ENCODE measurements at regions not wholly inside any gene's neighbourhood (a gene's known extent, or its start where the extent isn't known, plus 50 kb on each side); places are given as distances from the start of the nearest gene placed in this dataset.

GRCh38 chr20:4606051-4606450 is 80.2 kb upstream of the PRNP start:
- Mint-ChIP-seq H3K27me3 (peaks cover 19% of the 10 kb centered on the region), H3K9me3 (ENCODE audit: insufficient read depth) (no peaks in the 10 kb centered on the region), H3K4me1 (peaks cover 12% of the 10 kb centered on the region), H3K27ac (no peak overlapping the region), H3K4me3 (no peak overlapping the region)
- Histone ChIP-seq H2AFZ (ENCODE audit: insufficient read depth, low read depth, low read length, poor library complexity, severe bottlenecking) (no peak overlapping the region), H3K4me3 (ENCODE audit: control extremely low read depth in 1 of 5, extremely low read depth in 1 of 5, insufficient read depth in 1 of 5, low read depth in 2 of 5, low read length in 4 of 5) (no peak overlapping the region), H3K9ac (ENCODE audit: low read length) (no peak overlapping the region), H3K9me3 (ENCODE audit: control extremely low read depth in 1 of 3, control insufficient read depth in 2 of 3, insufficient read depth in 1 of 3, low read length in 2 of 3) (no peaks in the 10 kb centered on the region), H3K4me1 (ENCODE audit: control insufficient read depth in 2 of 2, insufficient read depth in 2 of 2, low read length in 2 of 2) (peaks cover 5 to 7% of the 10 kb centered on the region in 2 donors), H3K4me2 (replicated peaks; ENCODE audit: low read depth, low read length, poor library complexity, severe bottlenecking) (no peak overlapping the region), H3K36me3 (replicated peaks in 1 of 2; ENCODE audit: control extremely low read depth in 1 of 2, control insufficient read depth in 1 of 2, extremely low read depth in 1 of 2, insufficient read depth in 2 of 2, low read length in 1 of 2) (no peaks in the 10 kb centered on the region), H3K27me3 (replicated peaks in 1 of 4; ENCODE audit: control extremely low read depth in 1 of 4, control insufficient read depth in 3 of 4, insufficient read depth in 4 of 4, low read length in 3 of 4) (peaks cover 0 to 19% (median 0%) of the 10 kb centered on the region in 4 experiments), H4K20me1 (ENCODE audit: control insufficient read depth, insufficient read depth, low read length, poor library complexity, severe bottlenecking) (no peaks in the 10 kb centered on the region), H3K79me2 (ENCODE audit: control insufficient read depth, insufficient read depth, low read length) (no peaks in the 10 kb centered on the region), H3K27ac (ENCODE audit: low read length in 2 of 2) (no peak overlapping the region)
- POLR2A ChIA-PET: no interaction called here
- no CpG with 5 or more reads among the region's 2 CpGs for WGBS (ENCODE audit: insufficient coverage)
- CTCF ChIA-PET: interaction anchor here (0.7 to 11.1 kb wide), 13 partner anchors 8 to 842 kb away, joined by 3 to 145 read pairs (median 5); partner anchors contain the start of gene PRND
- TF ChIP-seq EZH2 (IDR thresholded peaks at IDR 0.05; ENCODE audit: borderline replicate concordance, insufficient read depth, low read depth, low read length, poor library complexity, severe bottlenecking): no peak
- TF ChIP-seq CTCF (IDR thresholded peaks at IDR 0.05): no peak
- ATAC-seq (ENCODE audit: low read depth): no peak
- DNase-seq: no peak
- intact Hi-C loops (cut with micrococcal nuclease): loop anchor here (2.0 kb wide), 1 partner anchor 495 kb away; no protein-coding TSS in a partner anchor

GRCh38 chr20:4605166-4605565 is 81.1 kb upstream of the PRNP start:
- H3K27ac Mint-ChIP-seq: no peak overlapping the region
- no CpG with 5 or more reads among the region's 4 CpGs for WGBS (ENCODE audit: insufficient coverage)
- no peaks in the 10 kb centered on the region for H3K9me3 ChIP-seq (ENCODE audit: control extremely low read depth in 1 of 3, control insufficient read depth in 2 of 3, insufficient read depth in 1 of 3, low read length in 2 of 3)
- H3K4me3 ChIP-seq (ENCODE audit: control extremely low read depth in 1 of 5, extremely low read depth in 1 of 5, insufficient read depth in 1 of 5, low read depth in 2 of 5, low read length in 4 of 5): no peak overlapping the region
- no peaks in the 10 kb centered on the region for H3K9me3 Mint-ChIP-seq (ENCODE audit: insufficient read depth)
- intact Hi-C loops (cut with micrococcal nuclease): no loop called here
- H3K4me1 ChIP-seq (ENCODE audit: control insufficient read depth in 2 of 2, insufficient read depth in 2 of 2, low read length in 2 of 2): peaks cover 5 to 7% of the 10 kb centered on the region in 2 donors
- POLR2A ChIA-PET: no interaction called here
- H3K4me3 Mint-ChIP-seq: no peak overlapping the region
- no peak for ATAC-seq (ENCODE audit: low read depth)
- H3K27me3 ChIP-seq (replicated peaks in 1 of 4; ENCODE audit: control extremely low read depth in 1 of 4, control insufficient read depth in 3 of 4, insufficient read depth in 4 of 4, low read length in 3 of 4): peaks cover 0 to 19% (median 0%) of the 10 kb centered on the region in 4 experiments
- DNase-seq: no peak
- no peaks in the 10 kb centered on the region for H3K79me2 ChIP-seq (ENCODE audit: control insufficient read depth, insufficient read depth, low read length)
- peaks cover 23% of the 10 kb centered on the region for H3K27me3 Mint-ChIP-seq
- no peak overlapping the region for H3K27ac ChIP-seq (ENCODE audit: low read length in 2 of 2)
- H3K4me1 Mint-ChIP-seq: peaks cover 12% of the 10 kb centered on the region
- CTCF ChIA-PET: interaction anchor here (1.0 to 11.1 kb wide), 10 partner anchors 9 to 496 kb away, joined by 3 to 145 read pairs (median 6); partner anchors contain the start of gene PRND
- H4K20me1 ChIP-seq (ENCODE audit: control insufficient read depth, insufficient read depth, low read length, poor library complexity, severe bottlenecking): no peaks in the 10 kb centered on the region
- H3K9ac ChIP-seq (ENCODE audit: low read length): no peak overlapping the region
- H2AFZ ChIP-seq (ENCODE audit: insufficient read depth, low read depth, low read length, poor library complexity, severe bottlenecking): no peak overlapping the region
- TF ChIP-seq CTCF (IDR thresholded peaks at IDR 0.05) (no peak), EZH2 (IDR thresholded peaks at IDR 0.05; ENCODE audit: borderline replicate concordance, insufficient read depth, low read depth, low read length, poor library complexity, severe bottlenecking) (no peak)
- H3K4me2 ChIP-seq (replicated peaks; ENCODE audit: low read depth, low read length, poor library complexity, severe bottlenecking): no peak overlapping the region
- no peaks in the 10 kb centered on the region for H3K36me3 ChIP-seq (replicated peaks in 1 of 2; ENCODE audit: control extremely low read depth in 1 of 2, control insufficient read depth in 1 of 2, extremely low read depth in 1 of 2, insufficient read depth in 2 of 2, low read length in 1 of 2)

Measured in B cell (primary cell).